ENCODE measurements at regions not wholly inside any gene's neighbourhood (a gene's known extent, or its start where the extent isn't known, plus 50 kb on each side); places are given as distances from the start of the nearest gene placed in this dataset.

- FAIRE-seq: no peak
These were observed 622.3 kb upstream of the PLXNA2 start for GRCh38 chr1:208866386-208866955.

- no peak for FAIRE-seq
These were observed 624.4 kb upstream of the PLXNA2 start for GRCh38 chr1:208868554-208868953.

GRCh38 chr1:208874915-208875314 lies 630.7 kb upstream of the PLXNA2 start:
- FAIRE-seq: no peak

- FAIRE-seq: no peak
These were observed 634.8 kb upstream of the PLXNA2 start for GRCh38 chr1:208879022-208879421.

GRCh38 chr1:208880433-208881100 lies 636.4 kb upstream of the PLXNA2 start:
- no peak for FAIRE-seq

GRCh38 chr1:208885060-208885459 lies 640.9 kb upstream of the PLXNA2 start:
- no peak for FAIRE-seq

GRCh38 chr1:208885650-208886049 lies 641.5 kb upstream of the PLXNA2 start:
- FAIRE-seq: no peak

- FAIRE-seq: no peak
These were observed 644.2 kb upstream of the PLXNA2 start for GRCh38 chr1:208888376-208888775.

GRCh38 chr1:208892147-208892546 lies 648.0 kb upstream of the PLXNA2 start:
- FAIRE-seq: no peak

GRCh38 chr1:208893251-208893650 lies 649.1 kb upstream of the PLXNA2 start:
- no peak for FAIRE-seq

GRCh38 chr1:208895181-208895580 lies 651.0 kb upstream of the PLXNA2 start:
- no peak for FAIRE-seq

GRCh38 chr1:208895820-208896219 lies 651.6 kb upstream of the PLXNA2 start:
- no peak for FAIRE-seq

- FAIRE-seq: no peak
These were observed 652.6 kb upstream of the PLXNA2 start for GRCh38 chr1:208896768-208897167.

GRCh38 chr1:208899438-208899837 lies 655.3 kb upstream of the PLXNA2 start:
- no peak for FAIRE-seq

- FAIRE-seq: no peak
These were observed 659.2 kb upstream of the PLXNA2 start for GRCh38 chr1:208903251-208903905.

- FAIRE-seq: no peak
These were observed 663.6 kb upstream of the PLXNA2 start for GRCh38 chr1:208907790-208908189.

- FAIRE-seq: no peak
These were observed 665.1 kb upstream of the PLXNA2 start for GRCh38 chr1:208909011-208909984.

GRCh38 chr1:208910161-208910560 lies 666.0 kb upstream of the PLXNA2 start:
- FAIRE-seq: no peak

- FAIRE-seq: no peak
These were observed 666.2 kb upstream of the CAMK1G start for GRCh38 chr1:208917281-208917680.

- no peak for FAIRE-seq
These were observed 665.8 kb upstream of the CAMK1G start for GRCh38 chr1:208917723-208918122.

- FAIRE-seq: no peak
These were observed 665.4 kb upstream of the CAMK1G start for GRCh38 chr1:208918160-208918559.

- FAIRE-seq: no peak
These were observed 664.1 kb upstream of the CAMK1G start for GRCh38 chr1:208919371-208919770.

GRCh38 chr1:208921259-208921658 lies 662.3 kb upstream of the CAMK1G start:
- FAIRE-seq: no peak

Measured in A204.1 (cell line).